ENCODE measurements at regions not wholly inside any gene's neighbourhood (a gene's known extent, or its start where the extent isn't known, plus 50 kb on each side); places are given as distances from the start of the nearest gene placed in this dataset.

- no peak for DNase-seq (ENCODE audit: low spot score)
Measured at GRCh38 chr9:89655990-89656657, 51.3 kb downstream of the GADD45G start.

- no peak for DNase-seq (ENCODE audit: low spot score)
Measured at GRCh38 chr9:89657295-89657694, 52.5 kb downstream of the GADD45G start.

GRCh38 chr9:89657765-89658164 is 53.0 kb downstream of the GADD45G start:
- no peak for DNase-seq (ENCODE audit: low spot score)

- no peak for DNase-seq (ENCODE audit: low spot score)
Measured at GRCh38 chr9:89658401-89658800, 53.6 kb downstream of the GADD45G start.

GRCh38 chr9:89658931-89659330 is 54.1 kb downstream of the GADD45G start:
- no peak for DNase-seq (ENCODE audit: low spot score)

GRCh38 chr9:89659473-89659872 is 54.7 kb downstream of the GADD45G start:
- DNase-seq (ENCODE audit: low spot score): no peak

GRCh38 chr9:89659891-89660685 is 55.3 kb downstream of the GADD45G start:
- no peak for DNase-seq (ENCODE audit: low spot score)

- DNase-seq (ENCODE audit: low spot score): no peak
Measured at GRCh38 chr9:89661391-89661949, 56.7 kb downstream of the GADD45G start.

GRCh38 chr9:89661956-89662717 is 57.3 kb downstream of the GADD45G start:
- peak; percentile 83 for DNase-seq (ENCODE audit: low spot score)

- DNase-seq (ENCODE audit: low spot score): no peak
Measured at GRCh38 chr9:89662718-89663613, 58.2 kb downstream of the GADD45G start.

GRCh38 chr9:89663614-89663970 is 58.8 kb downstream of the GADD45G start:
- no peak for DNase-seq (ENCODE audit: low spot score)

- DNase-seq (ENCODE audit: low spot score): no peak
Measured at GRCh38 chr9:89664010-89664409, 59.2 kb downstream of the GADD45G start.

- DNase-seq (ENCODE audit: low spot score): no peak
Measured at GRCh38 chr9:89664896-89665329, 60.1 kb downstream of the GADD45G start.

GRCh38 chr9:89666364-89666763 is 61.6 kb downstream of the GADD45G start:
- DNase-seq (ENCODE audit: low spot score): no peak

GRCh38 chr9:89666950-89667349 is 62.1 kb downstream of the GADD45G start:
- DNase-seq (ENCODE audit: low spot score): no peak

- no peak for DNase-seq (ENCODE audit: low spot score)
Measured at GRCh38 chr9:89667726-89668125, 62.9 kb downstream of the GADD45G start.

- no peak for DNase-seq (ENCODE audit: low spot score)
Measured at GRCh38 chr9:89668216-89668865, 63.5 kb downstream of the GADD45G start.

- no peak for DNase-seq (ENCODE audit: low spot score)
Measured at GRCh38 chr9:89668866-89669246, 64.0 kb downstream of the GADD45G start.

- DNase-seq (ENCODE audit: low spot score): no peak
Measured at GRCh38 chr9:89669361-89669842, 64.6 kb downstream of the GADD45G start.

GRCh38 chr9:89670114-89670513 is 65.3 kb downstream of the GADD45G start:
- no peak for DNase-seq (ENCODE audit: low spot score)

All from H4 (cell line).